Fibroblast of villous mesenchyme (primary cell): ENCODE measurements at regions not wholly inside any gene's neighbourhood (a gene's known extent, or its start where the extent isn't known, plus 50 kb on each side); places are given as distances from the start of the nearest gene placed in this dataset.

ENCODE experiments used
- DNase-seq: peaks from one replicate; pipeline ENCODE4 v3.0.0-alpha.2; 2010; ENCODE audit warnings: low read depth
- H3K4me3 ChIP-seq: 2 replicates; pipeline ENCODE4 v1.5.1; 2011; ENCODE audit warnings: low read depth, mild to moderate bottlenecking, low read length
- TF ChIP-seq, protein P1 (sequence below): IDR thresholded peaks from 2 replicates; pipeline ENCODE4 v1.5.1; 2012; ENCODE audit warnings: low read depth, mild to moderate bottlenecking, low read length; ENCODE audit not compliant: insufficient read depth

- DNase-seq = no peak
- TF ChIP-seq, protein P1, sequence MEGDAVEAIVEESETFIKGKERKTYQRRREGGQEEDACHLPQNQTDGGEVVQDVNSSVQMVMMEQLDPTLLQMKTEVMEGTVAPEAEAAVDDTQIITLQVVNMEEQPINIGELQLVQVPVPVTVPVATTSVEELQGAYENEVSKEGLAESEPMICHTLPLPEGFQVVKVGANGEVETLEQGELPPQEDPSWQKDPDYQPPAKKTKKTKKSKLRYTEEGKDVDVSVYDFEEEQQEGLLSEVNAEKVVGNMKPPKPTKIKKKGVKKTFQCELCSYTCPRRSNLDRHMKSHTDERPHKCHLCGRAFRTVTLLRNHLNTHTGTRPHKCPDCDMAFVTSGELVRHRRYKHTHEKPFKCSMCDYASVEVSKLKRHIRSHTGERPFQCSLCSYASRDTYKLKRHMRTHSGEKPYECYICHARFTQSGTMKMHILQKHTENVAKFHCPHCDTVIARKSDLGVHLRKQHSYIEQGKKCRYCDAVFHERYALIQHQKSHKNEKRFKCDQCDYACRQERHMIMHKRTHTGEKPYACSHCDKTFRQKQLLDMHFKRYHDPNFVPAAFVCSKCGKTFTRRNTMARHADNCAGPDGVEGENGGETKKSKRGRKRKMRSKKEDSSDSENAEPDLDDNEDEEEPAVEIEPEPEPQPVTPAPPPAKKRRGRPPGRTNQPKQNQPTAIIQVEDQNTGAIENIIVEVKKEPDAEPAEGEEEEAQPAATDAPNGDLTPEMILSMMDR = no peak
- no peak overlapping the region for H3K4me3 ChIP-seq
Measured at GRCh38 chr7:112622159-112622715, 141.4 kb downstream of the LSMEM1 start.

GRCh38 chr7:112624416-112624815 is 143.6 kb downstream of the LSMEM1 start:
- no peak overlapping the region for H3K4me3 ChIP-seq
- TF ChIP-seq, protein P1 = no peak
- no peak for DNase-seq

DNA sequence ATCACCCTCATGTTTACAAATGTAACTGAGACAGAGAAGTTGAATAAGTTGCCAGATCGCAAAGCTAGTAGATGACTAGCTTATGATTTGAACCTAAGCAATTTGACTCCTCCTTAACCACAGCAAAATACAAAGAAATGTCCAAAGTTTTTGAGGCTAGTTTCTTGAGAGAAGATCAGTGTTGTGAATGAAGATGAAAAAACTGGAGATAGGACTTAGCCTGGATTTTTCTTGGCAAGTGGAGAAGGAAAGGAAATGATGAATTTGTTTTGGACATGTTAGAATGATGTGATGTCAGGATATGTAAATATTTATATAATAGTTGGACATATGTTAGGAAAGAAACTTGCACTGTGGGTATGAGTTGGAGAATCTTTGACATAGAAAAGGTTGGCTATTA is 149.8 kb downstream of the LSMEM1 start:
- H3K4me3 ChIP-seq = no peak overlapping the region
- TF ChIP-seq, protein P1 = no peak
- peak; percentile 70 for DNase-seq

DNA sequence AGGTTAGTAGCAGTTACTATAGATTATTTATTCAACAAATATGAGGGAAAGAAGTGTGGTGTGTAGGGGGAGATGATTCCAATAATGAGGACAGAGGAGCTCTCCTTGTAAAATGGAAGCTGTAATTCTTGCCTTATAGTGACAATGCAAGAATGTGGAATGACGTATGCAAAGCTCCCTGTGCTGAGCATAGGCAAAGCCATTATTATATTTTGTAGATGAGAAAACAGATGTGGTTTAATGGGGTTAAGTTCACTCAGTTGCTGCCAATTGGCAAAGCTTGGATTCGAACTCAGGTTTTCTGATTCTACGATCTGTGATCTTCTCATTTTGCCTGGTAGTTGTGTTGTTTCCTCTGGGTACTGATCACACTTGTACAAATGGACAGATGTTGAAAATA is 153.3 kb downstream of the LSMEM1 start:
- no peak for DNase-seq
- TF ChIP-seq, protein P1 = no peak
- no peak overlapping the region for H3K4me3 ChIP-seq

DNA sequence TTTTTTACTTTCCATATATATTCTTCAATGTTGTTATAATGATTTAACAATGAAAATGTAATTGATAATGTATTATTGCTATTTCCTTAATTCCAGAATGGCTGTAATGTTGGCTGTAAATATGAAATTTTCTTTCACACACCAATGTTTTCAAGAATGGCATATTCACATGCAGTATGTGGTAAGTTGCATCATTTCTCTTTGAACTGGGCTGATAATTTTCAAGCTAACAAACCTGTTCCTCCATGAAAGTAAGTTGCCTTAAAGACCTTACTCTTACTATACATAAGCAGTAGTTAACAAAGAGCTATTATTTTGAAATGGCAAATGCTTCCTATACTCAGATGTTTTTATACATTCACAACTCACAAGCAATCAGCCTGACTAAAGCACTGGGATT is 154.5 kb downstream of the TMEM168 start:
- TF ChIP-seq, protein P1 = no peak
- H3K4me3 ChIP-seq = no peak overlapping the region
- no peak for DNase-seq

DNA sequence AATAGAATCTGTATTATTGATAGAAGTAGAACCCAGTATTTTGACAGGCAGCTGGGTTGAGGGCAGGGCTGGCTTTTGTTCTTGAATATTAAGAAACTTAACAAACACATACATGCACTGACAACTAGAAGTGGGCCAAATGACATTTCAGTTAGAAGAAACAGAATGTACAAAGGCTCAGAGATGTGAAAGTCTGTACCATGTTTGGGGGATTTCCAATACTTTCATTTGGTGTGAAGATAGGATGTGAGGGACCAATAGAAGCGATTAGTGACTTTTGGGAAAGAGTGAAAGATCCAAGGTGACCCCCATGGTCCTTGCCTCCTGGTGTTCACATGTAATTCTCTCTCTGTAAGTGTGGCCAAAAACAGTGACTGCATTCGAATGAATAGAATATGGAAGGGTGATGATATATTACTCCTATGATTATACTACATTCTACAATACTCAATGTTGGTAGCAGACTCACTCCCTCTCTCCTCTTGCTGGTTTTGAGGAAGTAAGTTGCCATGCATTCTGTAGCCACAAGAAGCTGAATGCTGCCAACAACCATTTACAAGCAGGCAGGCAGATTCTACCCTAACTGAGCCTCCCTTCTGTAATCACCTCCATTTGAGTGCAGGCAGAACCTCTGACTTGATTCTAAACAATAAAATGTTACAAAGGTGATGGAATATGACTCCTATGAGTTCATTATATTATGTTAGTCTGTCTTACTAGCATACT is 151.4 kb downstream of the TMEM168 start:
- DNase-seq = no peak
- no peak overlapping the region for H3K4me3 ChIP-seq
- TF ChIP-seq, protein P1 = no peak
